WTC11 (cell line): ENCODE measurements at regions not wholly inside any gene's neighbourhood (a gene's known extent, or its start where the extent isn't known, plus 50 kb on each side); places are given as distances from the start of the nearest gene placed in this dataset.

Source experiments
- ZNF138 ChIP-seq: sonication (generic); formaldehyde crosslinking; conservative IDR thresholded peaks from 2 replicates; pipeline ENCODE4 v1.8.1; 2022; ENCODE audit warnings: mild to moderate bottlenecking, moderate library complexity, missing genetic modification reagents
- TF ChIP-seq, protein P1 (sequence below): fragments of 200-600 bp; IDR thresholded peaks from 2 replicates; pipeline ENCODE4 v1.8.0; 2022; ENCODE audit warnings: antibody characterized with exemption

DNA sequence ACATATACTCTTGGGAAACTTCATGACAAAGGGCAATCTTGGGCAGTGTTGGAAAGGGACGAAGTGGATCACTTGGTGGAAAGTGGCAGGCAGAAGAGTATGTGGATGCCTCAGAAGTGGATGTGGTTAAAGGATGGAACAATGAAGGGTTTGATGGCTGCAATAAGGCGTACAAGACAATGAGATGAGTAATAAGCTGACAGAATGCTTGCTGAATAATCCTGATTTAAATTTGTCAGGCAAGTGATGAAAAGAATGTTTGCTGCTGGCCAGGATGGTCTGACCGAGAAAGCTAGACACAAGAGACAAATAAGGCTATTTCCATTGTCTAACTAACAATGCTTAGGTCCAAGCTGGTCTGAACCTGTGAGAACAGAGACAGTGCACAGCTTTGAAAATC lies 61.6 kb upstream of the CEP85L start:
- TF ChIP-seq, protein P1, sequence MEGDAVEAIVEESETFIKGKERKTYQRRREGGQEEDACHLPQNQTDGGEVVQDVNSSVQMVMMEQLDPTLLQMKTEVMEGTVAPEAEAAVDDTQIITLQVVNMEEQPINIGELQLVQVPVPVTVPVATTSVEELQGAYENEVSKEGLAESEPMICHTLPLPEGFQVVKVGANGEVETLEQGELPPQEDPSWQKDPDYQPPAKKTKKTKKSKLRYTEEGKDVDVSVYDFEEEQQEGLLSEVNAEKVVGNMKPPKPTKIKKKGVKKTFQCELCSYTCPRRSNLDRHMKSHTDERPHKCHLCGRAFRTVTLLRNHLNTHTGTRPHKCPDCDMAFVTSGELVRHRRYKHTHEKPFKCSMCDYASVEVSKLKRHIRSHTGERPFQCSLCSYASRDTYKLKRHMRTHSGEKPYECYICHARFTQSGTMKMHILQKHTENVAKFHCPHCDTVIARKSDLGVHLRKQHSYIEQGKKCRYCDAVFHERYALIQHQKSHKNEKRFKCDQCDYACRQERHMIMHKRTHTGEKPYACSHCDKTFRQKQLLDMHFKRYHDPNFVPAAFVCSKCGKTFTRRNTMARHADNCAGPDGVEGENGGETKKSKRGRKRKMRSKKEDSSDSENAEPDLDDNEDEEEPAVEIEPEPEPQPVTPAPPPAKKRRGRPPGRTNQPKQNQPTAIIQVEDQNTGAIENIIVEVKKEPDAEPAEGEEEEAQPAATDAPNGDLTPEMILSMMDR: no peak
- TF ChIP-seq ZNF138 (CRISPR knock-in tag): no peak
